ENCODE measurements at regions not wholly inside any gene's neighbourhood (a gene's known extent, or its start where the extent isn't known, plus 50 kb on each side); places are given as distances from the start of the nearest gene placed in this dataset.

GRCh38 chr4:149031399-149031798 lies 589.2 kb upstream of the NR3C2 start:
- no peaks in the 10 kb centered on the region for H3K9me3 Mint-ChIP-seq (ENCODE audit: unreplicated experiment)
- TF ChIP-seq, protein P1, sequence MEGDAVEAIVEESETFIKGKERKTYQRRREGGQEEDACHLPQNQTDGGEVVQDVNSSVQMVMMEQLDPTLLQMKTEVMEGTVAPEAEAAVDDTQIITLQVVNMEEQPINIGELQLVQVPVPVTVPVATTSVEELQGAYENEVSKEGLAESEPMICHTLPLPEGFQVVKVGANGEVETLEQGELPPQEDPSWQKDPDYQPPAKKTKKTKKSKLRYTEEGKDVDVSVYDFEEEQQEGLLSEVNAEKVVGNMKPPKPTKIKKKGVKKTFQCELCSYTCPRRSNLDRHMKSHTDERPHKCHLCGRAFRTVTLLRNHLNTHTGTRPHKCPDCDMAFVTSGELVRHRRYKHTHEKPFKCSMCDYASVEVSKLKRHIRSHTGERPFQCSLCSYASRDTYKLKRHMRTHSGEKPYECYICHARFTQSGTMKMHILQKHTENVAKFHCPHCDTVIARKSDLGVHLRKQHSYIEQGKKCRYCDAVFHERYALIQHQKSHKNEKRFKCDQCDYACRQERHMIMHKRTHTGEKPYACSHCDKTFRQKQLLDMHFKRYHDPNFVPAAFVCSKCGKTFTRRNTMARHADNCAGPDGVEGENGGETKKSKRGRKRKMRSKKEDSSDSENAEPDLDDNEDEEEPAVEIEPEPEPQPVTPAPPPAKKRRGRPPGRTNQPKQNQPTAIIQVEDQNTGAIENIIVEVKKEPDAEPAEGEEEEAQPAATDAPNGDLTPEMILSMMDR (IDR thresholded peaks at IDR 0.05; ENCODE audit: unreplicated experiment): peak; percentile 23
- DNase-seq (ENCODE audit: low spot score): no peak
- H3K4me1 Mint-ChIP-seq (ENCODE audit: unreplicated experiment): no peaks in the 10 kb centered on the region
- no peaks in the 10 kb centered on the region for H3K36me3 Mint-ChIP-seq (ENCODE audit: low read depth, unreplicated experiment)
- H3K27me3 Mint-ChIP-seq (ENCODE audit: unreplicated experiment): no peaks in the 10 kb centered on the region
- no peak overlapping the region for H3K27ac Mint-ChIP-seq (ENCODE audit: unreplicated experiment)
- H3K4me3 Mint-ChIP-seq (ENCODE audit: unreplicated experiment): no peak overlapping the region

GRCh38 chr4:149029056-149029651 lies 586.9 kb upstream of the NR3C2 start:
- H3K4me3 Mint-ChIP-seq (ENCODE audit: unreplicated experiment): no peak overlapping the region
- no peaks in the 10 kb centered on the region for H3K36me3 Mint-ChIP-seq (ENCODE audit: low read depth, unreplicated experiment)
- no peak for DNase-seq (ENCODE audit: low spot score)
- no peaks in the 10 kb centered on the region for H3K27me3 Mint-ChIP-seq (ENCODE audit: unreplicated experiment)
- H3K9me3 Mint-ChIP-seq (ENCODE audit: unreplicated experiment): no peaks in the 10 kb centered on the region
- no peaks in the 10 kb centered on the region for H3K4me1 Mint-ChIP-seq (ENCODE audit: unreplicated experiment)
- TF ChIP-seq, protein P1 (IDR thresholded peaks at IDR 0.05; ENCODE audit: unreplicated experiment): no peak
- H3K27ac Mint-ChIP-seq (ENCODE audit: unreplicated experiment): no peak overlapping the region

- no peak overlapping the region for H3K27ac Mint-ChIP-seq (ENCODE audit: unreplicated experiment)
Observed at GRCh38 chr4:149026696-149027095, 584.5 kb upstream of the NR3C2 start.

DNA sequence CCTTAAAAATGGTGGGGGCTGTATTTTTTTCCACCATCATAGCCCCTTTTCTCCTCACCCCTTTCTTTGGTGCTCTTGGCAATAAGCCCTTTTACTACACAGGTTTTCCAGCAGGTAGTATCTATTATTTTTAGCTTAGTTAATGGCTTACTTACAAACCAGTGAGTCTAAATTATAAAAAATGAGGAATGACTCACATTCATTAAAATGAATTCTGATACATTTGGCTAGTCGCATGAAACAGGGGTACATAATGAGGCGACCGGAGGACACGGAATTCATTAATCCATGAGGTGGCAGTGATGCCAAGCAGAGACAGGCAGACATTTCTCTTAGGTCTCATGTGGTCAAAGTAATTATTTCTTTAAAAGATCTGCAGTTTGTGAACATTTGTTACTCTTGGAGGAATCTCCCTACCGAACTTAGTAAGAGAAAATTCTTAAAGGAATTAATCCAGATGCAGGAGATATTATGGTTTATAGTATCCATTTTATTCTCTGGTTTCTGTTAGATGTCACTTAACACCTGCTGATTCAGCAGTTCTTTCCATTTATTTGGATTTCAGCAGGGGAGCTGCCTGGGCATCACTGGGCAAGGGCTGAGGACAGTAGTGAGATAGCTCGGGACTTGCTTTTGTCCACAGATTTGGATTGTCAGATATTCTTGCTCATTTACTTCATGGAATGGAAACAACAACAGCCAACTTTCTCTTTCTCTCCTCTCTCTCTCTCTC lies 575.0 kb upstream of the NR3C2 start:
- no peaks in the 10 kb centered on the region for H3K27me3 Mint-ChIP-seq (ENCODE audit: unreplicated experiment)

More at GRCh38 chr4:149026696-149027095, 584.5 kb upstream of the NR3C2 start:
- DNase-seq (ENCODE audit: low spot score): no peak
- H3K4me1 Mint-ChIP-seq (ENCODE audit: unreplicated experiment): no peaks in the 10 kb centered on the region
- TF ChIP-seq, protein P1 (IDR thresholded peaks at IDR 0.05; ENCODE audit: unreplicated experiment): no peak
- no peaks in the 10 kb centered on the region for H3K36me3 Mint-ChIP-seq (ENCODE audit: low read depth, unreplicated experiment)
- no peak overlapping the region for H3K4me3 Mint-ChIP-seq (ENCODE audit: unreplicated experiment)
- no peaks in the 10 kb centered on the region for H3K27me3 Mint-ChIP-seq (ENCODE audit: unreplicated experiment)
- no peaks in the 10 kb centered on the region for H3K9me3 Mint-ChIP-seq (ENCODE audit: unreplicated experiment)

More for the DNA sequence above, 575.0 kb upstream of the NR3C2 start:
- no peak overlapping the region for H3K27ac Mint-ChIP-seq (ENCODE audit: unreplicated experiment)
- TF ChIP-seq, protein P1 (IDR thresholded peaks at IDR 0.05; ENCODE audit: unreplicated experiment): no peak
- H3K36me3 Mint-ChIP-seq (ENCODE audit: low read depth, unreplicated experiment): no peaks in the 10 kb centered on the region
- H3K9me3 Mint-ChIP-seq (ENCODE audit: unreplicated experiment): no peaks in the 10 kb centered on the region
- H3K4me1 Mint-ChIP-seq (ENCODE audit: unreplicated experiment): no peaks in the 10 kb centered on the region
- no peak overlapping the region for H3K4me3 Mint-ChIP-seq (ENCODE audit: unreplicated experiment)
- DNase-seq (ENCODE audit: low spot score): no peak

All from endothelial cell (in vitro differentiated cells).